Kasumi-1 (cell line): ENCODE measurements at regions not wholly inside any gene's neighbourhood (a gene's known extent, or its start where the extent isn't known, plus 50 kb on each side); places are given as distances from the start of the nearest gene placed in this dataset.
"Not testable (repeated sequence)": the region's sequence is repeated elsewhere in the genome, so short reads cannot be mapped to it uniquely, and the experiment has no call there.

Experiments
- DNase-seq, 2 experiments: peaks; one replicate each; lab custom pipeline; 2025; lab: John Stamatoyannopoulos, UW

DNA sequence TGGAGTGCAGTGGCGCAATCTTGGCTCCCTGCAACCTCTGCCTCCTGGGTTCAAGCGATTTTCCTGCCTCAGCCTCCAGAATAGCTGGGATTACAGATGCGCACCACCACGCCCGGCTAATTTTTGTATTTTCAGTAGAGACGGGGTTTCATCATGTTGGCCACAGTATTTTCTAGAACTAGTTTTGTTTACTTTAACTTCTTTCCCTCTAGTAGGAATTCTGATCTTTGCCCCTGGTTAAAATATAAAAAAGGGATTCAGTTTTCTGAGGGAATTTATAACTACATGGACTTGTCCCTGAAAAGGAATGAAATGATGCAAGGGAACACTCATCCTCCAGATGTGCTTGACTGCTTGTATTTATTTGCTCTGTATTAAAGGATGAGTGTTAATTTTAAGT, 628.9 kb downstream of the ETNK1 start:
- DNase-seq, result not testable (repeated sequence)

- DNase-seq, result no peak
Measured at GRCh38 chr12:23259558-23259957, 634.6 kb downstream of the ETNK1 start.

- DNase-seq, result no peak
Measured at GRCh38 chr12:23262670-23263069, 637.7 kb downstream of the ETNK1 start.

DNA sequence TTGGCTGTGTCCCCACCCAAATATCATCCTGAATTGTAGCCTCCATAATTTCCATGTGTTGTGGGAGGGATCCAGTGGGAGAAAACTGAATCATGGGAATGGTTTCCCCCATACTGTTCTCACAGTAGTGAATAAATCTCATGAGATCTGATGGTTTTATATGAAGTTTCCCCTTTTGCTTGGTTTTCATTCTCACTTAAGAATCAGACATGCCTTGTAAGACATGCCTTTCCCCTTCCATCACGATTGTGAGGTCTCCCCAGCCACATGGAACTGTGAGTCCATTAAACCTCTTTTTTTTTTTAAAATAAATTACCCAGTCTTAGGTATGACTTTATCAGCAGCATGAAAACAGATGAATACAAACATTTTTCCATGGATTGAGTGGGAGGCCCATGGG, 652.9 kb downstream of the ETNK1 start:
- DNase-seq, result no peak

- no peak for DNase-seq
Measured at GRCh38 chr12:23281295-23281694, 656.3 kb downstream of the ETNK1 start.

- no peak for DNase-seq
Measured at GRCh38 chr12:23282701-23283100, 657.7 kb downstream of the ETNK1 start.

GRCh38 chr12:23285764-23286530, 661.0 kb downstream of the ETNK1 start:
- not testable (repeated sequence) for DNase-seq

DNA sequence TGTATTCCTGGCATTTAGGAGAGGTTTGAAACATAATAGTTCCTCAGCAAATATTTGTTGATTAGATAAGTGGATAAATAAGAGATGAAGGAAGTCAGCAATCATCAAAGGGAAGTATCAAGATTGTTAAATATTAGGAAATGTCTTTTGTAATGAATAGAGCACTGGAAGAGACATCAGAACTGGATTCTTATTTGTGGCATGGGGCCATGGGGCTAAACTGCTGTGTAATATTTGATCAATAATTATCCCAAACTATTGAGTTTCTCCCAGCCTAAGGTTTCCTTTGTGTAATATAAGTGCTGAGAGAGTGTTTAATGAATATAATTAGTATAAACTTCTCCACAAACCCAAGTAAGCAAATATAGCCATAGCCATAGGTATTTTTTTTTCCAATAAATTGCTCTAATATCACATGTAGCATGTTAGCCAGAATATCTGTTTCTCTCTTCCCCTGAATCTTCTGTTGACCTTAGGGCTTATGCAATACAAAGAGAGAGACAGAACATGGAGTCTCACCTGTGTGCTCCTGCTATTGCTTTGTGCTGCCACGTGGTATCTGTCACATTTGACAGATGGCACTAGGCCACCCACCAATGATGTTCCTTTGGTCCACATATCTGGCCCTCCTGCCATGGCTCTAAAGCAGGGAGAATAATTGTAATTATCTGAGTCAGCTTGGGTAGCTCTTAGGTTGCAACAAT, 658.7 kb downstream of the SOX5 start:
- DNase-seq, result no peak

DNA sequence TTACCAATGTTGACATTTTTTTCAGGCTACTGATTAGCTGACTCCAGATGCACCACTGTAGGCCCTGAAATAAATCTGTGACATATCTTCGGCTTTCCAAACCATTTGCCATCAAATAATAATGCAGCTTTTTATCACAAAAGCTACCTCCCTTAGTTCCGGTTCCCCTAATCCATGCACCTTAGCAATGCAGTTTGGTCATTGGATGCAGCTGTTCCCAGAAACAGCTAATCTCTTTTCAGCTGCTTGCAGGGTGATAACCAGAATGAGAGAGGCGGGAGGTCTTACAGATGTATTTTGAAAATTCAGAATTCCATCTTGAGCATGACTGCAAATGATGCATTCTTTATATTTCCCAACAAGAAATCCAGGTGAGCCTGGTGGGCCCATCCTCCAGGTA, 646.2 kb downstream of the SOX5 start:
- no peak for DNase-seq

GRCh38 chr12:23303821-23304220, 645.6 kb downstream of the SOX5 start:
- DNase-seq, result no peak

DNA sequence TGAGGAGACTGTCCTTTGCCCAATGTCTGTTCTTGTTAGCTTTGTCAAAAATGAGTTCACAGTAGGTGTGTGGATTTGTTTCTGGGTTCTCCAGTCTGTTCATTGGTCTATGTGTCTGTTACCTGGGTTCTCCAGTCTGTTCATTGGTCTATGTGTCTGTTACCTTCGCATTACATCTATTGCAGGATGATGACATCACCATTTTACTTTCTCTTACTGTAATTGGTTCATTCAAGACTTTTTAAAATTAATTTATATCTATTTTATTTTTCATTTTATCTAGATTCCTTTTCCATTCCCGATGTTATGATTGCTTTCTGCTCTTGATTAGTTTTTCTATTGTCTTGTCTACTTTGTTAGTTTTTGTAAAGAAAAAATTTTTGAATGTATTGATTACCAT, 615.5 kb downstream of the SOX5 start:
- DNase-seq, result no peak

- DNase-seq, result no peak
Measured at GRCh38 chr12:23335593-23335992, 613.9 kb downstream of the SOX5 start.

- DNase-seq, result no peak
Measured at GRCh38 chr12:23337213-23337612, 612.3 kb downstream of the SOX5 start.

DNA sequence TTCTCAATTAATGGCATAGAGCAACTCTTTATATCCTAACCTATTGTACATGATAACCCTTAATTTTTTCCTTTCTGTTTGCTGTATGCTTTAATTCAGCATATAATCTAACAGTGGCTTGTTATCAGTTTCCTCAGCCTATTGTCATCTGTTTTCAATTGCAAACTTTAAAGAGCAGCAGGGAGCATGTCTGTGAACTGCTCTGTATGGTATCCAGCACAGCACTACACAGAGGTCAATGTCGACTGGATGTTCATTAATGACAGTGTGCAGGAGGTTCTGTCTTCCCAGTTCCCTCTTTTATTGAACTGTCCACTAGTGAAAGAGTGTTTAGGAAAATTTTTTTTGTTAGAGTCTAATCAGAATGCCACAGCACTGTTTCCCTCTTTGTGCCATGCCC, 609.1 kb downstream of the SOX5 start:
- DNase-seq, result no peak

GRCh38 chr12:23342407-23342806, 607.1 kb downstream of the SOX5 start:
- no peak for DNase-seq

GRCh38 chr12:23349564-23349963, 599.9 kb downstream of the SOX5 start:
- no peak for DNase-seq

- no peak for DNase-seq
Measured at GRCh38 chr12:23350808-23351207, 598.7 kb downstream of the SOX5 start.

DNA sequence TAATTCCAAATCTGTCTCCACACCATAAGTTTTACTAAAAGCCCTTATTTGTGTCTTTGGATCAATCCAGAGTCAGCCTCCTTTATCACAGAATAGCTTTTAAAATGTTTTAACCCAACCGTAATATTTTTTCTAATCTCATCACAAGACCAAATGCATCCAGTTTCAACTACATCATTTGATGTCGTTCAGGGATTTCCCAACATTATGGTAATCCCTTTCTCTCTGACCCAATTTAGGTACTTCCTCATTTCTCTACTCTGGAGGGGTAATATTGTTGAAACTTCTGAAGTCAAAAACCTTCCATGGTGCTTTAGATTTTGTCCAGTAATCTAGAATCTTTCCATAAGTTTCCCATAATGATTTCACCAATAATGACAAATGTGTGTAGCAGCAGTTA, 596.8 kb downstream of the SOX5 start:
- DNase-seq, result peak; percentile 13 to 17

DNA sequence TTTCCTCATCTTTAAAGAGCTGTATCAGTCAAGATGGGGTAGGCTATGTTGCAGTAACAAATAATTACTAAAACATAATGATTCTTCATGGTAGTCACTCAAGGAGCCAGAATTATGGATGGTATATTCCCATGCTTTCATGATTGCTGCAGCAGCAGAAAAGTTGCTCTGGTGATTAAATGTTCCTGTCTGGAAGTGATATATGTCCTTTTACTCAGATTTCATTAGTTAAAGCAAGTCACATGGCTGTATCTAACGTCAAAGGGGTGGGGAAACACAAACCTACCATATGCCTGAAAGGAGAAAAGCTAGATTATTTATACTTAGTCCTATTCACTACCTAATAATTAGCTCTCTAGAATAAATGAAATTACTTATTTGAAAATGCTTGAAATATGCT, 594.7 kb downstream of the SOX5 start:
- no peak for DNase-seq

GRCh38 chr12:23356440-23356839, 593.0 kb downstream of the SOX5 start:
- no peak for DNase-seq

DNA sequence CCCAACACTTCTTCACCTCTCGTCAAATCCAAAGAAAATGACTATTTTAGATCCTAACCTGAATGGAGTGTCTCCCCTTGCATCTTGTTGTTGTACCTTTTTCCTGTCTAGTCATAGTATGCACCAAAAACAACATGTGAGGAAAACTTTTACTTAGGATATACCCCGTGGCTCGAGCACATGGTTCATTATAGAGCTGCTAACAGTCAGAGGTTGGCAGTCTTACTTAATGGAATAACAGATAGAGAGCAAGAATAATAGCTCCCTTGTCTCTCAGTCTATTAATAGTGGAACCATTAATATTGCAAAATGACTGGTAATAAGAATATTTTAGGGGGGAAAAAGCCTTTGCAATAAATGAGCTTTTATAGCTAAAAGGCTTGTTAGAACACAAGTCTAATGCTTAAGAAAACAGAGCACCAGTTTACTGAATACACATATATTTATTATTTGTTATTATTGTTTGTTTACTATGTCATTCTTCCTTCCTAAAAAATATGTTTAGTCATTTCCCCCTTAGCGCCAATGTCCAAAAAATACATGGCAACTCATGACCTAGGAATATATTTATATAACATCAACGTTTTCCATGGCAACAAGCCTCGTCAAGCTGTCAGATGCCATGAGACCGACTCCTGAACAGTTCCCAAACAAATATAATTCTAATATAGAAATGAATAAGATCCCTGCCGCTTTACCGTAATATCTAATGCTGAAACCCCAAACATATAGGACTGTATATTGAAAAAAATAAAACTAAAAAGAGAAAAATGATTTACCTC, 592.4 kb downstream of the SOX5 start:
- no peak for DNase-seq

- DNase-seq, result no peak
Measured at GRCh38 chr12:23359975-23360701, 589.3 kb downstream of the SOX5 start.
